ENCODE measurements at regions not wholly inside any gene's neighbourhood (a gene's known extent, or its start where the extent isn't known, plus 50 kb on each side); places are given as distances from the start of the nearest gene placed in this dataset.
"Not testable (repeated sequence)": the region's sequence is repeated elsewhere in the genome, so short reads cannot be mapped to it uniquely, and the experiment has no call there.

DNA sequence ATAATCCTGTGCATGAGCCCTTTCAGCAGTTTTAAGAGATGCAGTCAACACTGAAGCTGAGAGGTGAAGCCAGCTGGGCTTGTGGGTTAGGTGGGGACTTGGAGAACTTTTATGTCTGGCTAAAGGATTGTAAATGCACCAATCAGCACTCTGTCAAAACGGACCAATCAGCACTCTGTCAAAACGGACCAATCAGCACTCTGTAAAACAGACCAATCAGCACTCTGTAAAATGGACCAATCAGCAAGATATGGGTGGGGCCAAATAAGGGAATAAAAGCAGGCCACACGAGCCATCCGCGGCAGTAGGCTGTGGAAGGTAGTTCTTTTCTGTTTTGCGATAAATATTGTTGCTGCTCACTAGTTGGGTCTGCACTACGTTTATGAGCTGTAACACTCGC, 374.7 kb downstream of the NPIPA8 start:
- peak; percentile 54 for TF ChIP-seq NFYB (CRISPR knock-in tag; conservative IDR thresholded peaks at IDR 0.05; ENCODE audit: low read depth)
- H3K4me3 Mint-ChIP-seq; H3K27ac Mint-ChIP-seq; POLR2A ChIA-PET; CTCF ChIA-PET; ATAC-seq; DNase-seq (ENCODE audit: low spot score); H3K36me3 Mint-ChIP-seq; H3K27me3 Mint-ChIP-seq (ENCODE audit: low read depth): not testable (repeated sequence)
- peaks cover 15% of the 10 kb centered on the region for H3K4me1 Mint-ChIP-seq
- H3K9me3 Mint-ChIP-seq = peaks cover 28% of the 10 kb centered on the region

GRCh38 chr16:17951378-17951777, 385.2 kb downstream of the NPIPA8 start:
- H3K36me3 Mint-ChIP-seq = no peaks in the 10 kb centered on the region
- CTCF ChIA-PET = no interaction called here
- no peaks in the 10 kb centered on the region for H3K27me3 Mint-ChIP-seq (ENCODE audit: low read depth)
- TF ChIP-seq SMAD4 (CRISPR knock-in tag; IDR thresholded peaks at IDR 0.05) (no peak), ERG (CRISPR knock-in tag; IDR thresholded peaks at IDR 0.05) (no peak), NFE2L1 (CRISPR knock-in tag; IDR thresholded peaks at IDR 0.05) (no peak), TCF7 (CRISPR knock-in tag; IDR thresholded peaks at IDR 0.05; ENCODE audit: low read depth) (no peak), ETV6 (CRISPR knock-in tag; IDR thresholded peaks at IDR 0.05) (no peak), ZNF263 (CRISPR knock-in tag; IDR thresholded peaks at IDR 0.05; ENCODE audit: low read depth) (no peak), ZNF671 (CRISPR knock-in tag; IDR thresholded peaks at IDR 0.05) (no peak), ZNF232 (CRISPR knock-in tag; IDR thresholded peaks at IDR 0.05) (no peak), ZNF138 (CRISPR knock-in tag; conservative IDR thresholded peaks at IDR 0.05) (no peak), FOXK1 (CRISPR knock-in tag; IDR thresholded peaks at IDR 0.05) (no peak), SP1 (CRISPR knock-in tag; conservative IDR thresholded peaks at IDR 0.05) (no peak), ZNF219 (CRISPR knock-in tag; IDR thresholded peaks at IDR 0.05; ENCODE audit: borderline replicate concordance) (no peak), ZNF416 (CRISPR knock-in tag; IDR thresholded peaks at IDR 0.05) (no peak), NR2C2 (CRISPR knock-in tag; IDR thresholded peaks at IDR 0.05) (no peak)
- TF ChIP-seq, protein P1, sequence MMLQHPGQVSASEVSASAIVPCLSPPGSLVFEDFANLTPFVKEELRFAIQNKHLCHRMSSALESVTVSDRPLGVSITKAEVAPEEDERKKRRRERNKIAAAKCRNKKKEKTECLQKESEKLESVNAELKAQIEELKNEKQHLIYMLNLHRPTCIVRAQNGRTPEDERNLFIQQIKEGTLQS (CRISPR knock-in tag; conservative IDR thresholded peaks at IDR 0.05) = no peak
- TF ChIP-seq, protein P2, sequence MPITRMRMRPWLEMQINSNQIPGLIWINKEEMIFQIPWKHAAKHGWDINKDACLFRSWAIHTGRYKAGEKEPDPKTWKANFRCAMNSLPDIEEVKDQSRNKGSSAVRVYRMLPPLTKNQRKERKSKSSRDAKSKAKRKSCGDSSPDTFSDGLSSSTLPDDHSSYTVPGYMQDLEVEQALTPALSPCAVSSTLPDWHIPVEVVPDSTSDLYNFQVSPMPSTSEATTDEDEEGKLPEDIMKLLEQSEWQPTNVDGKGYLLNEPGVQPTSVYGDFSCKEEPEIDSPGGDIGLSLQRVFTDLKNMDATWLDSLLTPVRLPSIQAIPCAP (CRISPR knock-in tag; IDR thresholded peaks at IDR 0.05) = no peak
- TF ChIP-seq, protein P3, sequence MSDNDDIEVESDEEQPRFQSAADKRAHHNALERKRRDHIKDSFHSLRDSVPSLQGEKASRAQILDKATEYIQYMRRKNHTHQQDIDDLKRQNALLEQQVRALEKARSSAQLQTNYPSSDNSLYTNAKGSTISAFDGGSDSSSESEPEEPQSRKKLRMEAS (CRISPR knock-in tag; IDR thresholded peaks at IDR 0.05) = no peak
- TF ChIP-seq, protein P4, sequence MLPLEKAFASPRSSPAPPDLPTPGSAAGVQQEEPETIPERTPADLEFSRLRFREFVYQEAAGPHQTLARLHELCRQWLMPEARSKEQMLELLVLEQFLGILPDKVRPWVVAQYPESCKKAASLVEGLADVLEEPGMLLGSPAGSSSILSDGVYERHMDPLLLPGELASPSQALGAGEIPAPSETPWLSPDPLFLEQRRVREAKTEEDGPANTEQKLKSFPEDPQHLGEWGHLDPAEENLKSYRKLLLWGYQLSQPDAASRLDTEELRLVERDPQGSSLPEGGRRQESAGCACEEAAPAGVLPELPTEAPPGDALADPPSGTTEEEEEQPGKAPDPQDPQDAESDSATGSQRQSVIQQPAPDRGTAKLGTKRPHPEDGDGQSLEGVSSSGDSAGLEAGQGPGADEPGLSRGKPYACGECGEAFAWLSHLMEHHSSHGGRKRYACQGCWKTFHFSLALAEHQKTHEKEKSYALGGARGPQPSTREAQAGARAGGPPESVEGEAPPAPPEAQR (CRISPR knock-in tag; IDR thresholded peaks at IDR 0.05) = no peak
- DNase-seq (ENCODE audit: low spot score) (no peak), ATAC-seq (no peak)
- no peaks in the 10 kb centered on the region for H3K9me3 Mint-ChIP-seq
- POLR2A ChIA-PET = no interaction called here
- no peak overlapping the region for H3K27ac Mint-ChIP-seq
- no peak overlapping the region for H3K4me3 Mint-ChIP-seq
- H3K4me1 Mint-ChIP-seq = peaks cover 23% of the 10 kb centered on the region

GRCh38 chr16:17949982-17950250, 386.6 kb downstream of the NPIPA8 start:
- H3K36me3 Mint-ChIP-seq = no peaks in the 10 kb centered on the region
- no peaks in the 10 kb centered on the region for H3K27me3 Mint-ChIP-seq (ENCODE audit: low read depth)
- H3K27ac Mint-ChIP-seq = no peak overlapping the region
- no peaks in the 10 kb centered on the region for H3K9me3 Mint-ChIP-seq
- DNase-seq (ENCODE audit: low spot score) = no peak
- no peak overlapping the region for H3K4me3 Mint-ChIP-seq
- ChIA-PET POLR2A (no interaction called here), CTCF (no interaction called here)
- peaks cover 28% of the 10 kb centered on the region for H3K4me1 Mint-ChIP-seq
- ATAC-seq = no peak
- TF ChIP-seq, protein P2 (CRISPR knock-in tag; IDR thresholded peaks at IDR 0.05) = no peak
- TF ChIP-seq ETV6 (CRISPR knock-in tag; IDR thresholded peaks at IDR 0.05) (no peak), EMX1 (CRISPR knock-in tag; IDR thresholded peaks at IDR 0.05) (no peak), NFE2L1 (CRISPR knock-in tag; IDR thresholded peaks at IDR 0.05) (no peak), ZNF671 (CRISPR knock-in tag; IDR thresholded peaks at IDR 0.05) (no peak), ATF2 (CRISPR knock-in tag; IDR thresholded peaks at IDR 0.05; ENCODE audit: borderline replicate concordance, low read depth) (no peak), FOXK1 (CRISPR knock-in tag; IDR thresholded peaks at IDR 0.05) (no peak)
- TF ChIP-seq, protein P5, sequence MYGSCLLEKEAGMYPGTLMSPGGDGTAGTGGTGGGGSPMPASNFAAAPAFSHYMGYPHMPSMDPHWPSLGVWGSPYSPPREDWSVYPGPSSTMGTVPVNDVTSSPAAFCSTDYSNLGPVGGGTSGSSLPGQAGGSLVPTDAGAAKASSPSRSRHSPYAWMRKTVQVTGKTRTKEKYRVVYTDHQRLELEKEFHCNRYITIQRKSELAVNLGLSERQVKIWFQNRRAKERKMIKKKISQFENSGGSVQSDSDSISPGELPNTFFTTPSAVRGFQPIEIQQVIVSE (CRISPR knock-in tag; IDR thresholded peaks at IDR 0.05; ENCODE audit: borderline replicate concordance) = no peak
- TF ChIP-seq, protein P4 (CRISPR knock-in tag; IDR thresholded peaks at IDR 0.05) = no peak
- TF ChIP-seq, protein P3 (CRISPR knock-in tag; IDR thresholded peaks at IDR 0.05) = no peak

Data from WTC11 (cell line).